CD4-positive, alpha-beta T cell treated with Interleukin-4 for 1 hour (primary cell): ENCODE measurements at regions not wholly inside any gene's neighbourhood (a gene's known extent, or its start where the extent isn't known, plus 50 kb on each side); places are given as distances from the start of the nearest gene placed in this dataset.
"Not testable (repeated sequence)": the region's sequence is repeated elsewhere in the genome, so short reads cannot be mapped to it uniquely, and the experiment has no call there.

Experiments
- DNase-seq, 2 donors: peaks; one replicate each; pipeline ENCODE4 v3.0.0-alpha.2; 2020 to 2022

DNA sequence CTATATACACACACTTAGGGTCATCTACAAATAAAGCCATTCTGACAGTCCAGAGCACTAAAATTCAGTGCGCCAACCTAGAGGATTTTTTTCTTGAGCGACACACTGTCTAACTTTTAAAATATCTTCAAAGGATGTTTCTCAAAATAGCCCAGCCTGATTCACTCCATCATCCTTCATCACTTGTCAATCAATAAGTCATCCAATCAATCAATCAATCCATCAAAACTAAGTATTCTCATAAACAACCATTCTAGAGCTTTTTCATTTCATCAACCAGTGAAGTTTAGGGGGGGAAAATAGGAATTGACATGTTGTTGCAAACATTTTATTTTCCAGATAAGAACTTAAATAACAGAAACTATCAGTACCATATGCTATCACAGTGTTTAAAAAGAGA lies 183.2 kb downstream of the HDGFL1 start:
- DNase-seq = no peak

DNA sequence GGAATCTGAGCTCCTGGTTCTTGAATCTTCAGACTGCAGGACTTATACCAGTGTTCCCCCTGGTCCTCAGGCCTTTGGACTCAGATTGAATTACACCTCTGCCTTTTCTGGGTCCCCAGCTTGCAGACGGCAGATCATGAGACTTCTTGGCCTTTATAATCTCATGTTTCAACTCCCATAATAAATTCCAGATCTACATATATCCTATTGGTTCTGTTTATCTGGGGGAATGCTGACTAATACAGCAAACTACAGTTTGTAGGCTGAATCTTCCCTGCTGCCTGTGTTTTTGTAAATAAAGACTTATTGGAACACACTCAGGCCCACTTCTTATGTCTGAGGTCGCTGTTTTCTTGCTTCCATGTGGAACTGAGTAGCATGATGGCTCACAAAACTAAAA lies 184.7 kb downstream of the HDGFL1 start:
- DNase-seq = no peak

DNA sequence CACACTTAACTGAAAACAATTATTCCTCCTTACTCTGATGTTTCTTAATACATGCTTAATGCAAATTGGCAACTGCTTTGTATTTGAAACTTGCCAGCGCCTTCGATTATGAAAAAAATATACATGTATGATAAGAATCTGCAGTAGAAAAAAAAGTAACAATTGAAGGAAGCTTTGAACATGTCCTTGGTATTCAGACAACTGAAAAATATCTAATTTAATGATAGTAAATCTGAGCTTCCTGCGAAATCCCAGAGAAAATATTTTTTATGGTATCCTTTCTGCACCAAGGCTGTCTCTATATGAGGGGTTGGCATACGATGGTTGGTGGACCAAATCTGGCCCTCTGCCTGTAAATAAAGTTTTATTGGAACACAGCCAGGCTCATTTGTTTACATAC lies 186.2 kb downstream of the HDGFL1 start:
- DNase-seq = no peak

DNA sequence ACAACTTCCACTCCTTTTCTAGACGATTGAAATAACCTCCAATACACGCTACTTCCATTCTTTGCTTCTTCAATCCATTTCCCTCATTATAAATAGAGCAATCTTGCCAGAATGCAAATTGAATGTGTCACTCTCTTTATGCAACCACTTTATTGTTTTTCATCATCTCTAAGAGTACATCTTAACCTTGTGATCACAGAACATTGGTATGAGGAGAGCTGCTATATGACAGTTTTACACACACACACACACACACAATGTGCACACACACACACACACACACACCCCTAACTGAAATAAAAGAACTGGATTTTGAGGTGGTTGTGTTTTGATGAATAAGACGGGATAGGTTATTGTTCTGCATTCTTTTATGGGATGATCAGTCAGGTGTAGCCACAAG lies 187.0 kb downstream of the HDGFL1 start:
- no peak for DNase-seq

DNA sequence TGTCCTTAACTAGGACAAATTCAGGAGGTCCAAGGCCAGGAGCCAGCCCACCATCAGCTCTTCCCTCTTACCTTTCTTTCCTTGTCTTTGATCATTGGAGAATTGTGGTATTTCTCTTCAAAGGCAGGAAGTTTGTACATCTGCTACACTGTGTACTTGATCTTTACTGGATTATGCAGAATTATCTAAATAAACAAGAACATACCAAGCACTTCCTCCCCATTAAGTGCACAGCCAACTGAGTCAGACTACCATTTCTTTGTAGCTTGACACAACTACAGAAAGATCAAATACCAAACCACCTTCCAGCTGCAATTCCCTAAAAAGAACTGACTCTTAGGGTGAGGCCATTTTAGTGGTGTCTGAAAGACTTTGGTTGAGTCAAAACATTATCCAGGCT lies 195.1 kb downstream of the HDGFL1 start:
- no peak for DNase-seq

DNA sequence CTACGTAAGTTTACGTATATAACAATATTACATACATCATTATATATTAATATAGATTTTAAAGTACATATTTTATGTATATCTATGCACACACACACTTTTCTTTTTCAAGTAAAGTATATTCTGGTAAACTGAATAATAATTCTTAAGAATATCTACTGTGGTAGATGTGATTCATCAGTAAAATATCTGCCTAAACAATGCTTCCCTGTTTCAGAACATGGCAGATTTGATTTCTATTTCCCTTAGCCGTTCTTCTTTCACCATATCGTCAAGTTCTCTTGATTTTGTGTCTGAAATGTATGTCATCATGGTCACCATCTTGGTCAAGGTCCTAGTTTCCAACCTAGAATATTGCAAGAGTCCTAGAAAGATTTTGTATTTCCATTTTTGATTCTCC lies 195.6 kb downstream of the HDGFL1 start:
- no peak for DNase-seq

DNA sequence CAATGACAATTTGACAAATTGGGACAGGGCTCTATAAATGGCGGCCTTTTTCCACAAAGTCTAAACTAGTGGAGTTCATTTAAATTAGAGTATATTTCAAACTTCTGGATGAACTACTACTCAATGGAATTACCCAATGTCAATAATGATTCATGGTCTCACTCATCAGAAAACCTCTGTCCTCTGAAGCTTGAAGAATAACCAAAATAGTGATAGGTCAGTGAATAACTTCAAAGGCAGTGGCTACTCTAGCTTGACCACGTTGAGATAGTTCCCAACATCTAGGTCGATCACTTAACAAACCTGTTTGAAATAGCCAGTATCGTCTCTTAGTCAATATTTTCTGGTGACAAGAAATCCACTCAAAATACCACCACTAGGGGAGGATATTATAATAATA lies 197.6 kb downstream of the HDGFL1 start:
- DNase-seq = no peak

DNA sequence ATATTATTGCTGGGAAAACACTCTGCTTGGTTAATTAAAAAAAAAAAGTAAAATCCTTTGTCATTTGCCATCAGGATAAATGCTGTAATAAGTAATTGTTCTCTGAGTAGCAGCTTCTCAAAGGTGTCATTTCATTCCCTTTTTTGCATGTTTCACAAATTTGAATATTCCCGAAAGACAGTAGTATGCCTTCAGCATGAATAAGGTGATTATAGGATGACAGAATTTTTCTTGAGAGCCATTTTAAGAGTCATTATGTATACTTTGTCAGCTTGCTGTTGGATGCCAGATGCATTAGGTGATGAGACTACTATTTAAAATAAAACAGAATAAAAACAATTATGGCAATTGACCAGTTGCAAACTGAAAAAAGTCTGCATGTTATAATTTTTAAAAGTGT lies 200.7 kb downstream of the HDGFL1 start:
- no peak for DNase-seq

DNA sequence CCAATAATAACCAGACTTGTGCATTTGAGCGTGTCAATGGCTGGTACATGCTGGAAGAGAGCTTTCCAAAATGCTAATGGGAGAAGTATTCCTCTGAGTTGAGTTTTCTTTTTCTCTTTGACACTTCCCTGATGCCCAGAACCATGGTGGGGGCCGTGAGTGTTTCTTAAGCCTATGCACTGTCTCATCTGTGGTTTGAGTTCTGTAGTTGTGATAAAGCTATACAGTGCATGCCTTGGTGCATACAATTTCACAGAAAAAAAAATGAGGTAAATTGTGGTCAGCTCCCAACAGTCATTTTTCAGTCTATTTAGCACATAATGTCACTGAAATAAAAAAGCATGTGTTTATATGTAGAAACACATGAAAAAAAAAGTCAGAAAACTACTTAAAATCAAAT lies 204.8 kb downstream of the HDGFL1 start:
- DNase-seq = no peak

DNA sequence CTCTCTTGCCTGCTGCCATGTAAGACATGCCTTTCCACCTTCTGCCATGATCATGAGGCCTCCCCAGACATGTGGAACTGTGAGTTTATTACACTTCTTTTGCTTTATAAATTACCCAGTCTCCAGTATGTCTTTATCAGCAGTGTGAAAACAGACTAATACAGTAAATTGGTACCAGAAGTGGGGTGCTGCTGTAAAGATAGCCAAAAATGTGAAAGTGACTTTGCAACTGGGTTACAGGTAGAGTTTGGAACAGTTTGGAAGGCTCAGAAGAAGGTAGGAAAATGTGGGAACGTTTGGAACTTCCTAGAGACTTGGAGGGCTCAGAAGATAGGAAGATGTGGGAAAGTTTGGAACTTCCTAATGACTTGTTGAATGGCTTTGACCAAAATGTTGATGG lies 209.1 kb downstream of the HDGFL1 start:
- not testable (repeated sequence) for DNase-seq

DNA sequence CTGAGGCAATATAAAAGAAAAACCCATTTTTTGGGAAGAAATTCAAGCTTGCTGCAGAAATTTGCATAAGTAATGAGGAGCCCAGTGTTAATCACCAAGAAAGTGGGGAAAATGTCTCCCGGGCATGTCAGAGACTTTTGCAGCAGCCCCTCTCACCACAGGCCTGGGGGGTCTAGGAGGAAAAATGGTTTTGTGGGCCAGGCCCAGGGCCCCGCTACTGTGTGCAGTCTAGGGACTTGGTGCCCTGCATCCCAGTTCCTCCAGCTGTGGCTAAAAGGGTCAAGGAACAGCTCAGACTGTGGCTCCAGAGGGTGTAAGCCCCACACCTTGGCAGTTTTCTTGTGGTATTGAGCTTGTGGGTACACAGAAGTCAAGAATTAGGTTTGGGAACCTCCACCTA lies 209.7 kb downstream of the HDGFL1 start:
- no peak for DNase-seq

DNA sequence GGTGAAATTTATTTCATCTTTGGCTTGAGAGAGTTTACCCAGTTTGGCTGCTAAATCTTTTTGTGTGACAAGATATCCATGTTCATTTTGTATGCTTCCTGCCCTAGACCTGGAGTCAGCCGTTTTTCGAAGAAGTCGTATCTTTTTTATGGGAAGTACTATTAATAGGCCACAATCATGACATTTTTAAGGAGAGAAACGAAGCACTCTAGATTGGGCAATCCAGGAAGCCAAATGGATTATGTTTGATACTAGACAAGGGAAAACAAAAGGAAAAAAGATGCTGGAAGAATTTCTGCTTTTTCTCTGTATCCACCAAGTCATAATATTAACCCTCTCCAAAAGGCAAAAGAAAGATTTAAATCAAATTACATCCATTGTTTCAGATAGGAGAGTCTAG lies 214.6 kb downstream of the HDGFL1 start:
- no peak for DNase-seq

DNA sequence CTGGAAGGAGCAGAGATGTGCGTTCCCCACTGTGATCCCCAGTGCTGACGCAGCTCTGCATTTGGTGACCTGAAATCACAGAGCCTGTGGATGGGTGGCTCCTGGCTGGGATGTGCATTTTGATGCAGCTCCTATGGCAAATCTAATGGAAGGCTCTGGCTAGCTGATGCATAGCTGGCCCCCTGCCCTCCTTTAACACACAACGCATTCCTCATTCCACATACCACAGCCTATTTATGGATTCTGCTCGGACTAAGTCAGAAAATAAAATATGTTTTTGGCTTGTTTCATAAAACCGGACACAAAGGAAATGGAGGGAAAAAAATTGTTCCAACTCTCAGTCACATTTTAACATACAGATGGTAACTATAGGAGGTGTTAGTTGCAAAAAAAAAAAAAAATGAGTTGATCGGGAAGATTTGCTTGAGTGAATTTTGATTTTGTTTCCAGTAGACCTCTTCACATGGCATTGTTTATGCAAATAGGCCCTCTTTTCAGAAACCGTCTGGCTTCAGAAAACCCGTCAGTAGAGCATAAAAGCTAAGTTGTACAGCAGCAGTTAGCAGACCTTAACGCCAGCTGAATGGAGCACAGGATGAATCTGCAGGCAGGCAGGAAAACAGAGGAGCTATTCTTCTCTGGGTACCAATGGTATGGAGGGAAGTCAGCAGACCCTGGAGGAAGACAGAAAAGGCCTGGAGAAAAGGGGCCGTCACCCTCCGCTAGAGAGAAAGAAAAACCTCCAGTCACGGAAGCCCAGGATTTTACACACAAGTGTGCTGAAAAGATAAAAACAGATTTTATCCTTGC lies 215.4 kb downstream of the HDGFL1 start:
- DNase-seq = no peak

DNA sequence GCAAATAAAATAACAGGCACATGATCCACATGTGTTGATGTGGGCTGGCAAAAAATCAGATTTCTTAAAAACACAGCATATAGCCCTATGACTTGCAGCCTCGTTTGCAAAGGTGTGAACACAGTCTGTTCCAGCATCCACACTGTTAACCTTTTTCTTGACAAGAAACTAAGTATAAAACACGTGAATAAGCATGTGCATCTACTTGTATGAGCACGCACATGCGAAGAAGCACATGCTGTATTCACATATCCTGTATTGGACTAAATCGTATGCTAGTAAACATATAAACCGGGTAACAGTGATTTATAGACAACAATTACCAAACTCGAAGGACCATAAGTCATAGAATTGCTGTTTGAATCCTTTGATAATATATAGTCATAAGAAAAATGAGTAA lies 218.7 kb downstream of the HDGFL1 start:
- DNase-seq = no peak

DNA sequence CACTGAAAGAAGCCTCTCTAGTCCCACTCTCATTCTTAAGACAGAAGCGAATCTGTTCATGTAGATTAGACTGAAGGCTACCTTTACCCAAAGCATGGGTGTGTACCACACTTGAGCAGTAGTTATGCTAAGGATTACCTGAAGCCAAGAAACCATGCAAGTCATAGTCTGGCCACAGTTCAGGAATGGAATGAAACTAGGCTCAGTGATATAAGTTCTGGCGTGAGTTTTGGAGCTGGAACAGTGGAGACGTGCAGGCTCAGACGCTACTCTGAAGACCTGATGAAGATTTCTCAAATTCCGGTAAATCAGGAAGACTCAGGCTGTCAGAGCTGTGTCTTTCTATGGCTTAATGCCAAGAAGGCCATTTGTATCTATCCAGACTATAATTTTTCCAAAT lies 219.9 kb downstream of the HDGFL1 start:
- DNase-seq = no peak

DNA sequence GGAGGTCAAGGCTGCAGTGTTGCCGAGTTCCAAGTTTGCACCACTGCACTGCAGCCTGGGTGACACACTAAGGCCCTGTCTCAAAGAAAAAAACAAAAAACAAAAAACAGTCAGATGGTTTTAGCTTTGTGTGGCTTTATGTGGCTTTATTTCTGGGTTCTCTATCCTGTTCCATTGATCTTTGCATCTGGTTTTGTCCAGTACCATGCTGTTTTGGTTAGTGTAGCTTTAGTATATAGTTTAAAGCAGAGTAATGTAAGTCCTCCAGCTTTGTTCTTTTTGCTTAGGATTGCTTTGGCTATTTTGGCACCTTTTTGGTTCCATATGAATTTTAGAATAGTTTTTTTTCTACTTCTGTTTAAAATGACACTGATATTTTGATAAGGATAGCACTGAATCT lies 225.5 kb downstream of the HDGFL1 start:
- DNase-seq = no peak

DNA sequence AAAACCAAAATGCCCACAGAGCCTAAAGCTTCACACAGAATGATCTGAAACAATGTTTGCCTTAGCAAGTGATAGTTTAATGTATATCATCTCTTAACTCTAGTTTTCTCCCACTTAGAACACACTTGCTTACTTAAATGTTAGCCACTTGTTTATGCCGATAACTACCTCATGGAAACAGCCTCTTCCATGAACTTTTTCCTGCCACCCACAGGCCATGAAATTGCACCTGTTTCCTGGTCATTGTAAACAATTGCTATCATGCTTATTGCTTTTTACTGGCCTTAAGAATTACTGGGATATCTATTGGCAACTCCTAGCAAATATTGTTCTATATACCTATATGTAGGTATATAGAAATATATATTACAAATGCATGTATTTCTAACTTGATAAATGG lies 231.1 kb downstream of the HDGFL1 start:
- DNase-seq = no peak

DNA sequence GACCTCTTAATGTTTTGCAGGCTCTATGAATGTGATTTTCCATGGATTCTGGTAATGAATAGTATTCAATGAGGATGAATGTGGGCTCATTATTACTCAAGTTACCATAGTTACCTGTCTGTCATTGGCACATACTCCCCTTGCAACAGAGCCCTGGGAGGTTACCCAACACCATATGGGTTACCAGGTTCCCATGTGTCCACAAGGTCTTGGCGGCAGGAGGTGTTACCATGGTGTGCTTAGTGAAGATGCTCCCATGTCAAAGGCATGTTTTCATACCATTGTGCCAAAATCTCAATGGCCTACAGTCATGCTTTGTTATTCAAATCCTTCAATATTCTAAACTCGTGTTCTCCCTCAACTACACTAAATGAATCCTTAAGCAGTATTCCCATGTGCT lies 232.5 kb downstream of the HDGFL1 start:
- DNase-seq = no peak

DNA sequence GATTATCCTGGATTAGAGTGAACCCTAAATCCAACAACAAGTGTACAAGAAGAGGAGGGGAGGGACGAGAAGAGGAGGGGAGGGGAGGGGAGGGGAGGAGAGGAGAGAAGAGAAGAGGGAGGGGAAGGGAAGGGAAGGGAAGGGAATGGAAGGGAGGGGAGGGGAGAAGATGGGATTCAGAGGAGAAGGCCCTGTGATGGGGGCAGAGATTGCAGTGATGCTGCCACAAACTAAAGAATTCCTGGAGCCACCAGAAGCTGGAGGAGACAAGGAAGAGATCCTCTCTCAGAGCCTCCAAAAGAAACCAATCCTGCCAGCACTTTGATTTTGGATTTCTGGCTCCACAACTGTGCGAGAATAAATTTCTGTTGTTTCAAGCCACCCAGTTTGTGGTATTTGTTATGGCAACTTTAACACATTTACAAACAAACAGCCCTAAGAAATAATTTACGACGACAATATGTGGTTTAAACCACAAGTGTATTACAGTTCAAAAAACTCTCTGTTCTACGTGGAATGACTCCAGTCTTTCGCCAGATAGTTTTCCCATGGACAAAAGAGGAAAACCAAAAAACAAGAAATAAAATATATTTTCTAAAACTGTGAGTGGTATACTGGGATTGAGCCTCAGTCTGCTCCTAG lies 235.4 kb downstream of the HDGFL1 start:
- DNase-seq = no peak

DNA sequence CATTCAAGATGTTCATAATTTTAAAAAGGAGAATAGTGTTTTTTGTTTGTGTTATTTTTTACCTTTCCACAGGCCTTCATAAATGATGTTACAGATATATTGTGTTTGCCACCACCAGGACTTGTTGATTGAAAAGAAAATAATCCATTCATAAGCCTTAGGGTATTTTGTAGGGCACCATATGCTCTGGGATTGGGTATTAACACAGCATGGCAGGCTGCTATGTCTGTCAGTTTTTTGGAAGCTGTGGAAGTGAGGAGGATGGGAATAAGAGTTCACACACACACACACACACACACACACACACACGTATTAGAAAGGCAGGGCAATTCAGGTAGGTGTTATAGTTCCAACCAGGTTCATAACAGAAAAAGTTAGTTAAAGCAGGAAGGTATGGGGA lies 237.9 kb downstream of the HDGFL1 start:
- no peak for DNase-seq

DNA sequence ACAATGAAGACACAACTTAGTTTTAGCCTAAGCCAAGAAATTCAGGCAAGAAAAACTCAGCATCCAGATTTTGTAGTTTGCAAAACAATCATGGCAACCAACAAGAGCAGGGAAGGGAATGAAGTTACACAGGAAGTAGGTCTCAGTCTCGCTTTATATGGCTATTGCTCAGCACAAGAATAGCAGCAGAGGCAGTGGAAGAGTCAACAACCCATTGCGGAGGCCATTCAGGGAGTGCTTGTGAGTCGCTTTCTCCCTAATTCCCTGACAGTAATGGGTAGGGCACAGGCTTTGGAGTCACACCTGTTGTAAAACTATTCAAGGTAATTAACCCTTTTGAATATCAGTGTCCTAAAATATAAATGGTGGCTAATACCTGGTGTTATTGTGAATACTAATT lies 238.5 kb downstream of the HDGFL1 start:
- no peak for DNase-seq

DNA sequence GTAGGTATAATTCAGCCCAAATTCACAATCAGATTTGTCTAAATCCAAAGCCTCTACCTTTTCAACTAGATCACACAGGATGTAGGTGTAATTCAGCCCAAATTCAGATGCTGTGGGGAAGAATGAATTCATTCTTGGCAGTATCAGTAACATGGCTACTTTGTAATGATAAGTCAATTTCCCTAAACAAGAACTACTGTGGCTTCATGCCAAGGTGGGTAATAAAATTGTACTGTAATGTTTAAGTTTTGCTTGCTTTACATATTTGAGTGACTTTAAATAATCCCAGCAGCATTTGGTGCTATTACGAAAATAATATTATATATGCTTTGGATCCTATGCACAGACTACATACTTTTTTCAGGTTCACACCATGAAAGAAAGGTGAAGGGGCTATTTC lies 239.1 kb downstream of the HDGFL1 start:
- no peak for DNase-seq

DNA sequence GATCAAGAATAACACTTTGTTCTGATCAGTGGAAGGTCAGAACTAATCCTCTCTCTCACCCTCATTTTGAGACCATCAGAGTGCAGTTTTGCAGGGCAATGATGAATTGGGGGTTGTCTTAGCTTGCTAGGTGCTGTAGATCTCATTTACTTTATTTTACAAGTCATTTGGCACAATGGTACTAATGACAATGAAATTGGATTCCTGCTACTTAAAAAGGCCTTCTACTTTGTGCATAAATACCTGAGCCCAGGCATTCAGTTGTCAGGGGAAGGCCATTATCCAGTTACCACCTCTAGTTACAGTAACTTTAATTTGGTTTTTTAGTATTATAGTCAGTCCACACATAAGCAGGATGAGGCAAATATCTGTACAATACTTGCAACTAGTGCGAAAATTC lies 240.0 kb downstream of the HDGFL1 start:
- no peak for DNase-seq

DNA sequence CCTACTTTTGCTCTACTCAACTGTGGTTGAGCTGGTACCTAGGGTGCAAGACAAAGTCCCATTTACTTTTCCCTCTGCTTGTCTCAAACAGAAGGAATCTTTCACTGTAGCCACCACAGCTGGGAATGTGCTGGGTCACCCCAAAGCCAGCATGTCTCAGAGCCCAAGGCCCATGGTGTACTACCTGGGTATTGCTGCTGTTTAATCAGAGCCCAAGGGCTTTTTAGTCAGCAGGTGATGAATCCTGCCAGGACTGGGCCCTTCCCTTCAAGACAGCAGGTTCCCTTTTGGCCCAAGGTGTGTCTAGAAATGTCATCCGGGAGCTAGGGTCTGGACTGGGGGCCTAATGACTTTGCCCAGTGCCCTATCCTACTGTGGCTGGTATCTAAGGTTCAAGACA lies 249.8 kb downstream of the HDGFL1 start:
- DNase-seq = no peak
